HCT116 (cell line): ENCODE measurements at regions not wholly inside any gene's neighbourhood (a gene's known extent, or its start where the extent isn't known, plus 50 kb on each side); places are given as distances from the start of the nearest gene placed in this dataset.

ENCODE experiments used
- ATAC-seq: fragments of 200-7000 bp; cut with Tn5 transposase; 2 replicates; pipeline ENCODE4 v1.9.1; 2020; ENCODE audit warnings: mild to moderate bottlenecking, moderate library complexity
- BruUV-seq: library from RNA; stranded (reverse); fragments of 400-500 nt; replicated peaks from 2 replicates; lab custom pipeline; 2021; lab: Mats Ljungman, UMichigan
- CTCF ChIA-PET: fragments of 300-600 bp; sonication (Branson Sonifier 250); formaldehyde crosslinking; loops from one replicate; lab custom pipeline; 2021; ENCODE audit warnings: antibody characterized with exemption; lab: Charles Lee
- POLR2A ChIA-PET: fragments of 300-600, 350-600 bp; sonication (Branson Sonifier 250); formaldehyde crosslinking; loops from one replicate; lab custom pipeline; 2021; ENCODE audit warnings: antibody characterized with exemption; lab: Charles Lee
- RAD21 ChIA-PET, 2 experiments: fragments of 300-600 bp; sonication (Branson Sonifier 250); formaldehyde crosslinking; loops; one replicate each; lab custom pipeline; 2023; ENCODE audit warnings: low total read pairs in 2 of 2; ENCODE audit not compliant: uncharacterized antibody in 2 of 2, unreplicated experiment in 2 of 2, low non-redundant PET in 1 of 2; lab: Charles Lee
- DNase-seq: peaks from one replicate; pipeline ENCODE4 v3.0.0-alpha.2; 2010; ENCODE audit warnings: low read depth, low spot score
- H2AFZ ChIP-seq: fragments of 200-600 bp; shearing (Covaris generic), sonication (generic); 2 replicates; pipeline ENCODE4 v1.6.1; 2017; ENCODE audit warnings: low read depth, mixed run types, mixed read lengths, antibody characterized with exemption, low read length; ENCODE audit not compliant: poor library complexity, severe bottlenecking
- H3K27ac ChIP-seq: 2 replicates; pipeline ENCODE4 v1.5.1; 2012; ENCODE audit warnings: low read depth, low read length
- H3K27me3 ChIP-seq: fragments of 200-600 bp; sonication (generic); 2 replicates; pipeline ENCODE4 v1.6.1; 2016; ENCODE audit warnings: mixed run types, low read length, mixed read lengths; ENCODE audit not compliant: insufficient read depth
- H3K36me3 ChIP-seq, 2 experiments: fragments of 200-500 bp in 1 of 2; fragments of 200-600 bp in 1 of 2; sonication (Bioruptor generic) in 1 of 2; sonication (generic) in 1 of 2; 2 replicates each; pipeline versions ENCODE4 v1.5.1 to v1.6.1; 2014 to 2016; ENCODE audit warnings: low read length in 2 of 2, inconsistent platforms in 1 of 2, mixed read lengths in 1 of 2, mixed run types in 1 of 2; ENCODE audit not compliant: insufficient read depth in 2 of 2, control insufficient read depth in 1 of 2
- H3K4me1 ChIP-seq, 2 experiments: fragments of 200-600 bp in 1 of 2; sonication (generic) in 1 of 2; 2 replicates each; pipeline versions ENCODE4 v1.5.1 to v1.6.1; 2012 to 2017; ENCODE audit warnings: low read length in 2 of 2, inconsistent platforms in 1 of 2, mild to moderate bottlenecking in 1 of 2, mixed read lengths in 1 of 2, mixed run types in 1 of 2, moderate library complexity in 1 of 2; ENCODE audit not compliant: insufficient read depth in 2 of 2, control insufficient read depth in 1 of 2
- H3K4me2 ChIP-seq: fragments of 200-600 bp; sonication (generic); 2 replicates; pipeline ENCODE4 v1.6.1; 2017; ENCODE audit warnings: mixed run types, low read length, mixed read lengths
- H3K4me3 ChIP-seq, 2 experiments: fragments of 200-600 bp in 1 of 2; sonication (generic) in 1 of 2; replicated peaks in 1 of 2; 2 replicates each; pipeline ENCODE4 v1.5.1; 2011 to 2016; ENCODE audit warnings: low read length in 2 of 2, control low read depth in 1 of 2, low read depth in 1 of 2, mild to moderate bottlenecking in 1 of 2, mixed read lengths in 1 of 2, mixed run types in 1 of 2
- H3K79me2 ChIP-seq: fragments of 200-600 bp; sonication (generic); 2 replicates; pipeline ENCODE4 v1.6.1; 2017; ENCODE audit warnings: mild to moderate bottlenecking, mixed run types, low read length, moderate library complexity, mixed read lengths; ENCODE audit not compliant: insufficient read depth
- H3K9ac ChIP-seq: fragments of 200-600 bp; sonication (generic); 2 replicates; pipeline ENCODE4 v1.6.1; 2016; ENCODE audit warnings: low read length, mixed read lengths
- H3K9me2 ChIP-seq: fragments of 200-600 bp; sonication (generic), shearing (Covaris generic); 2 replicates; pipeline ENCODE4 v1.6.1; 2017; ENCODE audit warnings: mixed run types, mild to moderate bottlenecking, moderate library complexity; ENCODE audit not compliant: insufficient read depth
- H3K9me3 ChIP-seq, 2 experiments: fragments of 200-500 bp in 1 of 2; fragments of 200-600 bp in 1 of 2; sonication (Bioruptor generic) in 1 of 2; sonication (generic) in 1 of 2; 2 replicates each; pipeline ENCODE4 v1.6.1; 2014 to 2017; ENCODE audit warnings: low read length in 2 of 2, mixed read lengths in 2 of 2, inconsistent platforms in 1 of 2, low read depth in 1 of 2, mild to moderate bottlenecking in 1 of 2, mixed run types in 1 of 2, moderate library complexity in 1 of 2; ENCODE audit not compliant: control insufficient read depth in 1 of 2, insufficient read depth in 1 of 2
- H4K20me1 ChIP-seq: fragments of 200-600 bp; sonication (generic), shearing (Covaris generic); 2 replicates; pipeline ENCODE4 v1.6.1; 2017; ENCODE audit warnings: mixed run types, mild to moderate bottlenecking, moderate library complexity; ENCODE audit not compliant: insufficient read depth
- CEBPB ChIP-seq: IDR thresholded peaks from 2 replicates; pipeline ENCODE4 v1.6.1; 2012; ENCODE audit warnings: low read depth
- CTCF ChIP-seq, 3 experiments: fragments of 200-600 bp in 1 of 3; sonication (generic) in 1 of 3; IDR thresholded peaks in 2 of 3; conservative IDR thresholded peaks in 1 of 3; 2 replicates each; pipeline ENCODE4 v1.5.1; 2012 to 2017; ENCODE audit warnings: low read depth in 2 of 3, low read length in 2 of 3, antibody characterized with exemption in 1 of 3, borderline replicate concordance in 1 of 3, control low read depth in 1 of 3, mild to moderate bottlenecking in 1 of 3, mixed read lengths in 1 of 3, mixed run types in 1 of 3, moderate library complexity in 1 of 3; ENCODE audit not compliant: insufficient read depth in 1 of 3
- EGR1 ChIP-seq: IDR thresholded peaks from 2 replicates; pipeline ENCODE4 v1.6.1; 2012; ENCODE audit warnings: low read depth
- EZH2 ChIP-seq: fragments of 200-600 bp; sonication (generic); IDR thresholded peaks from 2 replicates; pipeline ENCODE4 v1.6.1; 2017; ENCODE audit warnings: antibody characterized with exemption, mixed run types
- EZH2phosphoT487 ChIP-seq: fragments of 200-600 bp; IDR thresholded peaks from 2 replicates; pipeline ENCODE4 v1.6.1; 2018; ENCODE audit warnings: antibody characterized with exemption, borderline replicate concordance
- JUND ChIP-seq: IDR thresholded peaks from 2 replicates; pipeline ENCODE4 v1.6.1; 2012
- POLR2A ChIP-seq: IDR thresholded peaks from 2 replicates; pipeline ENCODE4 v1.7.0; 2011; ENCODE audit warnings: borderline replicate concordance; ENCODE audit not compliant: insufficient read depth, insufficient read length; ENCODE audit errors: extremely low read depth
- POLR2AphosphoS5 ChIP-seq: IDR thresholded peaks from 2 replicates; pipeline ENCODE4 v1.6.1; 2011; ENCODE audit warnings: mild to moderate bottlenecking, low read depth, low read length, moderate library complexity
- RAD21 ChIP-seq: IDR thresholded peaks from 2 replicates; pipeline ENCODE4 v1.6.1; 2012; ENCODE audit warnings: low read depth, mild to moderate bottlenecking
- SIN3A ChIP-seq: IDR thresholded peaks from 2 replicates; pipeline ENCODE4 v1.6.1; 2012; ENCODE audit warnings: low read depth
- SP1 ChIP-seq: IDR thresholded peaks from 2 replicates; pipeline ENCODE4 v1.6.1; 2012; ENCODE audit warnings: low read depth
- TCF7L2 ChIP-seq: IDR thresholded peaks from 2 replicates; pipeline ENCODE4 v1.7.0; 2011; ENCODE audit warnings: borderline replicate concordance, inconsistent platforms; ENCODE audit not compliant: insufficient read depth, insufficient read length; ENCODE audit errors: extremely low read depth
- ZBTB33 ChIP-seq: IDR thresholded peaks from 2 replicates; pipeline ENCODE4 v1.6.1; 2011; ENCODE audit warnings: mild to moderate bottlenecking, low read length, moderate library complexity; ENCODE audit not compliant: insufficient replicate concordance; ENCODE audit errors: extremely low read depth
- ZFX ChIP-seq: fragments of 450-650 bp; IDR thresholded peaks from 2 replicates; pipeline ENCODE4 v1.6.1; 2017
- ZNF274 ChIP-seq: fragments of 200-500 bp; sonication (Bioruptor generic); IDR thresholded peaks from 2 replicates; pipeline ENCODE4 v1.6.1; 2014; ENCODE audit warnings: mild to moderate bottlenecking, low read depth, low read length, inconsistent platforms
- intact Hi-C: fragments of 100-400 bp; cut with micrococcal nuclease; formaldehyde crosslinking; loops from 2 replicates; pipeline ENCODE4 v1.10.0; 2022
- TF ChIP-seq, protein P1 (sequence below): IDR thresholded peaks from 2 replicates; pipeline ENCODE4 v1.6.1; 2012; ENCODE audit warnings: low read depth

DNA sequence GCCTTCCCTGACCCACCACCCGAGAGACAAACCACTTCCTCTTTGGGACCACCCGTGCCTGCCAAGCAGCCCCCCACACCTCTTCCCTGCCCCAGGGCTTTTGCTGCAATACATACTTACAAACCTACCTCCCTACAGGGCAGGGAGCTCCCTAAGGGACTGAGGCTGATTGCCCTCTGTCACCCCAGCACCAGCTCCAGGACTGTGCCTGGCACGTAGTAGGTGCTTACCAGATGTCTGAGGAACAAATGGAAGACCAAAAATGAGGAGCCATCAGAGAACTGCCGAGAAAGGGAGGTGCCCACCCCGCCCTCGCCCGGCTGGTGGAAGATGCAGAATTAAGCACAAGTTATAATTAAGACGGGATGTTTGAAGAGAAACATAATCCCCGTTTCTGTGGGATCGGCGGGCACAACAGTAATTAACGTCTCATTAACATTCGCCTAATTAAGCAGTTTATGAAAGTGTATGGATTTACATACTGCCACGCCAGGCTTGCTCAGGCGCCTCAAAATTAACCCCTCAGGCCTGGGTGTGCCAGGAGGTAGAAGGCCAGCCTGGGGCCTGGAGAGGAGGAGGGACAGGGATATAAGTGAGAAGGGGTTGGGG is 130.1 kb upstream of the LINGO1 start:
- TF ChIP-seq CEBPB (no peak), SIN3A (no peak), ZFX (no peak), JUND (no peak), EZH2 (no peak), POLR2A (no peak), ZNF274 (no peak), CTCF (IDR thresholded peaks at IDR 0.05 in 2 of 3, conservative IDR thresholded peaks at IDR 0.05 in 1 of 3; ENCODE audit: borderline replicate concordance in 1 of 3, insufficient read depth in 1 of 3, low read depth in 2 of 3, low read length in 2 of 3) (no peak), EGR1 (no peak), ZBTB33 (no peak), SP1 (no peak), TCF7L2 (no peak), RAD21 (no peak), EZH2phosphoT487 (no peak), POLR2AphosphoS5 (no peak)
- TF ChIP-seq, protein P1, sequence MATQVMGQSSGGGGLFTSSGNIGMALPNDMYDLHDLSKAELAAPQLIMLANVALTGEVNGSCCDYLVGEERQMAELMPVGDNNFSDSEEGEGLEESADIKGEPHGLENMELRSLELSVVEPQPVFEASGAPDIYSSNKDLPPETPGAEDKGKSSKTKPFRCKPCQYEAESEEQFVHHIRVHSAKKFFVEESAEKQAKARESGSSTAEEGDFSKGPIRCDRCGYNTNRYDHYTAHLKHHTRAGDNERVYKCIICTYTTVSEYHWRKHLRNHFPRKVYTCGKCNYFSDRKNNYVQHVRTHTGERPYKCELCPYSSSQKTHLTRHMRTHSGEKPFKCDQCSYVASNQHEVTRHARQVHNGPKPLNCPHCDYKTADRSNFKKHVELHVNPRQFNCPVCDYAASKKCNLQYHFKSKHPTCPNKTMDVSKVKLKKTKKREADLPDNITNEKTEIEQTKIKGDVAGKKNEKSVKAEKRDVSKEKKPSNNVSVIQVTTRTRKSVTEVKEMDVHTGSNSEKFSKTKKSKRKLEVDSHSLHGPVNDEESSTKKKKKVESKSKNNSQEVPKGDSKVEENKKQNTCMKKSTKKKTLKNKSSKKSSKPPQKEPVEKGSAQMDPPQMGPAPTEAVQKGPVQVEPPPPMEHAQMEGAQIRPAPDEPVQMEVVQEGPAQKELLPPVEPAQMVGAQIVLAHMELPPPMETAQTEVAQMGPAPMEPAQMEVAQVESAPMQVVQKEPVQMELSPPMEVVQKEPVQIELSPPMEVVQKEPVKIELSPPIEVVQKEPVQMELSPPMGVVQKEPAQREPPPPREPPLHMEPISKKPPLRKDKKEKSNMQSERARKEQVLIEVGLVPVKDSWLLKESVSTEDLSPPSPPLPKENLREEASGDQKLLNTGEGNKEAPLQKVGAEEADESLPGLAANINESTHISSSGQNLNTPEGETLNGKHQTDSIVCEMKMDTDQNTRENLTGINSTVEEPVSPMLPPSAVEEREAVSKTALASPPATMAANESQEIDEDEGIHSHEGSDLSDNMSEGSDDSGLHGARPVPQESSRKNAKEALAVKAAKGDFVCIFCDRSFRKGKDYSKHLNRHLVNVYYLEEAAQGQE = no peak
- TF ChIP-seq, all 23 proteins: peak for 0
- Histone ChIP-seq H3K36me3 (no peaks in the 10 kb centered on the region), H4K20me1 (no peaks in the 10 kb centered on the region), H3K4me2 (no peak overlapping the region), H3K4me3 (no peak overlapping the region), H3K9ac (no peak overlapping the region), H3K9me3 (no peaks in the 10 kb centered on the region), H2AFZ (no peak overlapping the region), H3K4me1 (peaks cover 11 to 16% of the 10 kb centered on the region in 2 experiments), H3K9me2 (no peaks in the 10 kb centered on the region), H3K27me3 (no peaks in the 10 kb centered on the region), H3K27ac (no peak overlapping the region), H3K79me2 (no peaks in the 10 kb centered on the region)
- ChIA-PET CTCF (no interaction called here), POLR2A (no interaction called here), RAD21 (no interaction called here)
- intact Hi-C loops = no loop called here
- DNase-seq (no peak), ATAC-seq (no peak)
- BruUV-seq = no TSS peak
